HG03135 (cell line): ENCODE measurements at regions not wholly inside any gene's neighbourhood (a gene's known extent, or its start where the extent isn't known, plus 50 kb on each side); places are given as distances from the start of the nearest gene placed in this dataset.
"Not testable (repeated sequence)": the region's sequence is repeated elsewhere in the genome, so short reads cannot be mapped to it uniquely, and the experiment has no call there.

Experiments used
- ATAC-seq: cut with Tn5 transposase; IDR thresholded peaks from one replicate; pipeline ENCODE4 v1.9.1; 2021; ENCODE audit warnings: mild to moderate bottlenecking, moderate library complexity; ENCODE audit not compliant: unreplicated experiment

- no peak for ATAC-seq
Measured at GRCh38 chr4:34939073-34939472, 1305.2 kb downstream of the ARAP2 start.

GRCh38 chr4:34943741-34944386 lies 1300.5 kb downstream of the ARAP2 start:
- ATAC-seq, result no peak

GRCh38 chr4:34950926-34951325 lies 1293.4 kb downstream of the ARAP2 start:
- no peak for ATAC-seq

- no peak for ATAC-seq
Measured at GRCh38 chr4:34953145-34953799, 1291.0 kb downstream of the ARAP2 start.

DNA sequence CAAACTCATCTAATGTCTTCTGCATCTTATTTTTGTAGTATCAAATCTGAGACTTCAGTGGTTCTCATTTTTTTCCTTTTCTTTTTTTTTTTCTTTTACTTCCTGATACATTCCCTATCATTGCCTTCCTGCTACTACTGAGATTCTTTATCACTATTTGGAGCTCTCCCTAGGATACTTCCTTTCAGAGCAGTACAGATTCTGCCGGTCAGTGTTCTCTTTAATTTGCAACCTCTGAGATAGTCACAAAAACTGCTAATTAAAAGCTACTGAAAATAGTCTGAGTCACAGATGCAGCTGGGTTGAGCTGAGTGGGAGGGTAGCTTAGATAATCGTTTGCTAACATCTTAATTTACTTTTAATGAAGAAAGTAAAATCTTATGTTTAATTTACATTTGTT lies 1279.7 kb downstream of the ARAP2 start:
- no peak for ATAC-seq

- ATAC-seq, result no peak
Measured at GRCh38 chr4:34972189-34972588, 1272.1 kb downstream of the ARAP2 start.

GRCh38 chr4:34973650-34974312 lies 1270.5 kb downstream of the ARAP2 start:
- no peak for ATAC-seq

DNA sequence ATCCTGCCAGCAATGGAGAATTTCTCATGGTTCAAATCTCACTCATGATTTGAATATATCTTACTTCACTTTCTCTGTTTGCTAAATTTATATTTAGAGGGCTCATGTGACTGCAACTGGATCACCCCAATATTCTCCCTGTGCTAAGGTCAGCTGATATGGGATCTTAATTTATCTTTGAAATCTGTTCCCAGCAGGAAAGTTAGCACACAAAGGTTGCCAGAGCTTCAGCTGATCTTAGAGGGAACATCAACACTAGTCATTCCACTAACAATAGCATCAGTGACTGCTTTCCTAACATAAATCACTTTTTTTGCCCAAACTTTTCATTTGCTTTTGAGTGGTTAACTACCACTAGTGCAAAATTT lies 1270.0 kb downstream of the ARAP2 start:
- no peak for ATAC-seq

DNA sequence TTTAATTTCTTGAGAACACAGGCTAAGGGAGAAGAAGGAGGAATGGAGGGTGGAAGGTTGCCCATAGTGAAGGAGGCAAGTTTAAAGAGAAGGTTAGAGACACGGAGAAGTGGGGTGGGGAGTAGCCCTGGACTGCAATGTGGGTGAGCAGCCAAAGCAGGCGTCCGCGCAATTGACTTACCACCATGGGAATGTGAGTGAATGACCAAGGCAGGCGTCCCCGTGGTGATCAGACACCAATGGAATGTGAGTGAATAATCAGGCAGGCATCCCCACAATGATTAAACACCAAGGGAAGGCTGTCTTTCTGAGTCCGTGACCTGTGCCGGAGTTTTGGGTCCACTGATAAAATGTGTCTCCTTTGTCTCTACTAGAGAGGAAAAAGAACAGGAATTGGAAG lies 1223.1 kb downstream of the ARAP2 start:
- ATAC-seq, result not testable (repeated sequence)

GRCh38 chr4:35025152-35025834 lies 1219.0 kb downstream of the ARAP2 start:
- ATAC-seq, result no peak

DNA sequence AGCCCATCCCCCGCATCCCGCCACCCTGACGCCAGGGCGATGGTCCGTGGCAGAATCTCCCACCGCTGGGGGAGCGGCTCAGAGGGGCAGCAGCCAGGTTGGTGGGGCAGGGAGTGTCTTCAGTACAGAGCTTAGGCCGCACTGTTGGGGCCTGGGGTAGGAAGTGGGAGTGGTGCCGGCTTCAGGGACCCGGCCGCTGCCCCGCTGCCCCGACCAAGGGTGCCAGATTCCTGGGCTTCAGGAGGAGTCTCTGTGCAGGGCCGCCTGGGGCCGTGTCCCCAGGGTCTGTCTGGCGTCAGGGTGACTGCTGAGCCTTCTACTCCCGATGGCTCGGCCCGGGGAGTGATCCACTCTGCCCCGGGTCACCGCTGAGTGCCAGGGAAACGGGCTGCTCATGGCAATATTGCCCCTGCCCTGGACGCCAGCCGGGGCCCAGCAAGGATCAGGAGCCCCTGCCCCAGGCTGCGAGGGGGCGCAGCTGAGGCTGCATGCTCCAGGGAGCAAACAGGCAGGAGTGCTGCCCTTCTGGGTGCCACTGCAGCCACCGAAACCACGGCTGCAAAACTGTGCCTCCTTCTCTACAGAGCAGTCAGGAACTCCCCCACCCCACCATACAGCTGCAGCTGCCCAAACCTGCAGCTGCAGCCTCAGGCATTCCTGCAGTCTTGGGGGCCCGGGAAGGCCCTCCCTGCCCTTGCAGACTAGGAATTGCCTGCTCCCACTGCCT lies 1206.1 kb downstream of the ARAP2 start:
- no peak for ATAC-seq

GRCh38 chr4:35038845-35039244 lies 1205.5 kb downstream of the ARAP2 start:
- no peak for ATAC-seq

- ATAC-seq, result no peak
Measured at GRCh38 chr4:35052546-35052945, 1191.8 kb downstream of the ARAP2 start.

- no peak for ATAC-seq
Measured at GRCh38 chr4:35063031-35063570, 1181.2 kb downstream of the ARAP2 start.

GRCh38 chr4:35066406-35066805 lies 1177.9 kb downstream of the ARAP2 start:
- ATAC-seq, result no peak

DNA sequence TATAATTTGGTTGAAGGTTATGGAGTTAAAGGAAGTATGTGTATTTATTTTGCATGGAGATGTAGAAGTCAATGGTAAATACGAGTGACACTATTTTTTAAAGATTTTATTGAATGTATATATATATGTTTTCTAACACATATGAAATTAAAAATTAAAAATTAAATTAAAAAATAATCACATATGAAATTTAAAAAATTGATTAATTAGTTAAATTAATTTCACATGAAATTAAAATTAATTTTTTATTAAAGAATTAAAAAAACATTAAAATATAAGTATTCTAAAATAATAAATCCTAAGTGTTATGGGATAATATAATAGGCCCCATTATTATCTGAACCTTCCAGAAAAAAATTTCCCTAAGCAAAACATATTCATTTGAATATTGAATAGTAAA lies 1163.5 kb downstream of the ARAP2 start:
- ATAC-seq, result no peak

DNA sequence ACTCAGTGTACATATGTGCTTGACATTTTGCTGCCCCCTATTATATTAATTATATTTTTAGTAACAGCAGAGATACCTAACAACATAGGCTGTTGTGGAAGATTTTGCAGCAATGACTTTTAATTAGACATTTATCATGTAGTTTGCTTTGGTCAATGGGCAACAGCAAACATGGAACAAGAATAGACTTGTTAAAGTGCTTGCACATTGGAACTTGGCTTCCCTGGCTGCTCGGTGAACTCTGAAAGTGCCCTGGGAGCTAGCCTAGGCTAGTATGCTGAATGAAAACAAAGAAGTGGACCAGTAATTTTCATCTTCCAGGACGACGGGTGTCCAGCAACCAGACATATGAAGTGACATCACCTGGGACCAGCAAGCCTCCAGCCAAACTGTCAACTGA lies 1157.1 kb downstream of the ARAP2 start:
- no peak for ATAC-seq

- ATAC-seq, result no peak
Measured at GRCh38 chr4:35100932-35101331, 1143.4 kb downstream of the ARAP2 start.

GRCh38 chr4:35102066-35102465 lies 1142.2 kb downstream of the ARAP2 start:
- ATAC-seq, result no peak

- ATAC-seq, result no peak
Measured at GRCh38 chr4:35105486-35105885, 1138.8 kb downstream of the ARAP2 start.
